Pancreas (tissue), 10 donors: ENCODE measurements at regions not wholly inside any gene's neighbourhood (a gene's known extent, or its start where the extent isn't known, plus 50 kb on each side); places are given as distances from the start of the nearest gene placed in this dataset.

Source experiments
- ATAC-seq, 4 donors: fragments of 200-7000 bp; cut with Tn5 transposase; one replicate each; pipeline versions ENCODE4 v1.8.0 to v1.9.1; 2020; ENCODE audit warnings: mild to moderate bottlenecking in 4 of 4, moderate library complexity in 4 of 4
- DNase-seq, 6 donors: peaks; one replicate each; pipeline ENCODE4 v3.0.0-alpha.2; 2020
- FAIRE-seq: peaks from 2 replicates; lab custom pipeline; 2012; peaks lifted over from hg19 to GRCh38; lab: Jason Lieb, UNC
- H3K27ac ChIP-seq, 4 donors: fragments of 200-600 bp; sonication (generic); 1 replicate in 3 of 4; 2 replicates in 1 of 4; pipeline versions ENCODE4 v1.5.0 to v1.8.0; 2020
- H3K27me3 ChIP-seq, 4 donors: fragments of 200-600 bp; one replicate each; pipeline ENCODE4 v1.8.0; 2021
- H3K36me3 ChIP-seq, 3 donors: fragments of 200-600 bp; sonication (generic) in 1 of 3; one replicate each; pipeline versions ENCODE4 v1.5.0 to v1.8.0; 2020 to 2021
- H3K4me1 ChIP-seq, 3 donors: fragments of 200-600 bp; one replicate each; pipeline ENCODE4 v1.8.0; 2021
- H3K4me3 ChIP-seq, 4 donors: fragments of 200-600 bp; sonication (generic) in 2 of 4; one replicate each; pipeline versions ENCODE4 v1.5.0 to v1.8.0; 2020 to 2021
- H3K9me3 ChIP-seq, 4 donors: fragments of 200-600 bp; one replicate each; pipeline ENCODE4 v1.8.0; 2021
- CTCF ChIP-seq, 4 donors: fragments of 200-600 bp; sonication (generic) in 3 of 4; IDR thresholded peaks; one replicate each; pipeline versions ENCODE4 v1.5.0 to v1.8.0; 2021; ENCODE audit warnings: antibody characterized with exemption in 4 of 4
- WGBS, 2 donors: extraction: QIAGEN DNeasy Blood & Tissue Kit; methylation state at CpG; one replicate each; pipeline ENCODE4 v1.1.7; 2013; 5-methylcytosine and 5-hydroxymethylcytosine counted together
- intact Hi-C, 3 donors: fragments of 100-400 bp; cut with DNase I; formaldehyde crosslinking; loops; one replicate each; pipeline versions ENCODE4 v1.11.1 to v1.14.2; 2022
- donor health status: healthy with polysubstance abuse.
- donor health status: DM: no; HTN: no; CAD: no; lungs with moderate emphysema.
- donor health status: DM: no; HTN: no; CAD: no.
- donor health status: control.
- donor health status: control.
- donor health status: Bipolar disorder and iron deficiency.
- donor health status: DM: yes; HTN: yes; CAD: no.
- donor health status: DM: no; HTN: no; CAD: no.
- donor health status: DM: no; HTN: no; CAD: no.
- donor health status: DM: yes; HTN: yes; CAD: no.

GRCh38 chr13:109669234-109669612 is 117.2 kb downstream of the IRS2 start:
- no peak for TF ChIP-seq CTCF (IDR thresholded peaks at IDR 0.05)
- intact Hi-C loops = no loop called here
- ATAC-seq = peak in 2 of 4 donors; percentile 25
- Histone ChIP-seq H3K27ac (no peak overlapping the region), H3K4me3 (no peak overlapping the region), H3K36me3 (no peaks in the 10 kb centered on the region), H3K9me3 (no peaks in the 10 kb centered on the region), H3K4me1 (no peaks in the 10 kb centered on the region), H3K27me3 (no peaks in the 10 kb centered on the region)
- FAIRE-seq = no peak
- 58 to 83% methylated on average over 8 of the region's 8 CpGs for WGBS, 2 donors
- DNase-seq = no peak

GRCh38 chr13:109668433-109669233 is 117.8 kb downstream of the IRS2 start:
- Histone ChIP-seq H3K9me3 (no peaks in the 10 kb centered on the region), H3K4me3 (no peak overlapping the region), H3K27me3 (no peaks in the 10 kb centered on the region), H3K36me3 (no peaks in the 10 kb centered on the region), H3K4me1 (no peaks in the 10 kb centered on the region), H3K27ac (no peak overlapping the region)
- intact Hi-C loops = no loop called here
- ATAC-seq (no peak), DNase-seq (no peak), FAIRE-seq (no peak)
- WGBS, 2 donors = 82 to 86% methylated on average over 7 of the region's 7 CpGs
- TF ChIP-seq CTCF (IDR thresholded peaks at IDR 0.05) = no peak

- Histone ChIP-seq H3K4me3 (no peak overlapping the region), H3K27ac (no peak overlapping the region), H3K4me1 (no peaks in the 10 kb centered on the region), H3K27me3 (no peaks in the 10 kb centered on the region), H3K36me3 (no peaks in the 10 kb centered on the region), H3K9me3 (no peaks in the 10 kb centered on the region)
- FAIRE-seq (no peak), ATAC-seq (peak in 1 of 4 donors; percentile 36), DNase-seq (no peak)
- WGBS, 2 donors = 76 to 85% methylated on average over 9 of the region's 9 CpGs
- TF ChIP-seq CTCF (IDR thresholded peaks at IDR 0.05) = no peak
- intact Hi-C loops = no loop called here
Measured at GRCh38 chr13:109667807-109668291, 118.5 kb downstream of the IRS2 start.

- DNase-seq (no peak), ATAC-seq (peak in 3 of 4 donors; percentile 36 to 67 (median 66)), FAIRE-seq (no peak)
- H3K4me3 ChIP-seq = no peak overlapping the region
- no peaks in the 10 kb centered on the region for H3K27me3 ChIP-seq
- WGBS, 2 donors = 25% methylated on average over 13 of the region's 13 CpGs
- TF ChIP-seq CTCF (IDR thresholded peaks at IDR 0.05) = no peak
- intact Hi-C loops = no loop called here
- H3K27ac ChIP-seq = peak overlapping the region in 1 of 4 donors; percentile 9
- no peaks in the 10 kb centered on the region for H3K9me3 ChIP-seq
- H3K36me3 ChIP-seq = no peaks in the 10 kb centered on the region
- H3K4me1 ChIP-seq = no peaks in the 10 kb centered on the region
Measured at GRCh38 chr13:109667056-109667455, 119.3 kb downstream of the IRS2 start.

- H3K27ac ChIP-seq = no peak overlapping the region
- H3K4me3 ChIP-seq = no peak overlapping the region
- no peak for FAIRE-seq
- intact Hi-C loops = no loop called here
- H3K27me3 ChIP-seq = no peaks in the 10 kb centered on the region
- ATAC-seq = no peak
- 45 to 47% methylated on average over 8 of the region's 8 CpGs for WGBS, 2 donors
- H3K4me1 ChIP-seq = no peaks in the 10 kb centered on the region
- H3K36me3 ChIP-seq = no peaks in the 10 kb centered on the region
- DNase-seq = no peak
- H3K9me3 ChIP-seq = no peaks in the 10 kb centered on the region
- TF ChIP-seq CTCF (IDR thresholded peaks at IDR 0.05) = no peak
Measured at GRCh38 chr13:109666656-109667055, 119.7 kb downstream of the IRS2 start.
